OCI-LY3 (cell line): ENCODE measurements at regions not wholly inside any gene's neighbourhood (a gene's known extent, or its start where the extent isn't known, plus 50 kb on each side); places are given as distances from the start of the nearest gene placed in this dataset.
"Not testable (repeated sequence)": the region's sequence is repeated elsewhere in the genome, so short reads cannot be mapped to it uniquely, and the experiment has no call there.

Source experiments
- H2AFZ ChIP-seq: fragments of 200-600, 300-600 bp; shearing (Covaris generic); 2 replicates; pipeline ENCODE4 v1.6.0; 2014; ENCODE audit warnings: antibody characterized with exemption, low read depth, low read length
- H3K27ac ChIP-seq: fragments of 200-600, 300-600 bp; sonication (generic); 2 replicates; pipeline ENCODE4 v1.5.1; 2014; ENCODE audit warnings: mild to moderate bottlenecking, low read length, moderate library complexity, mixed read lengths
- H3K27me3 ChIP-seq: fragments of 200-600, 300-600 bp; sonication (generic); 2 replicates; pipeline ENCODE4 v1.6.1; 2014; ENCODE audit warnings: low read depth, low read length, mixed read lengths
- H3K36me3 ChIP-seq: fragments of 200-600, 300-600 bp; sonication (generic); replicated peaks from 2 replicates; pipeline ENCODE3; 2014; ENCODE audit warnings: low read depth, low read length, mixed read lengths
- H3K4me1 ChIP-seq: fragments of 300-600, 200-600 bp; sonication (generic); 2 replicates; pipeline ENCODE4 v1.6.1; 2014; ENCODE audit warnings: low read length, mixed read lengths
- H3K4me2 ChIP-seq: fragments of 200-600, 300-600 bp; sonication (generic); 2 replicates; pipeline ENCODE4 v1.6.1; 2014; ENCODE audit warnings: low read length, mixed read lengths
- H3K4me3 ChIP-seq: fragments of 300-600, 200-600 bp; sonication (generic); 2 replicates; pipeline ENCODE4 v1.5.1; 2014; ENCODE audit warnings: antibody characterized with exemption, mild to moderate bottlenecking, low read length, moderate library complexity
- H3K79me2 ChIP-seq: fragments of 300-600, 200-600 bp; shearing (Covaris generic); 2 replicates; pipeline ENCODE4 v1.6.1; 2014; ENCODE audit warnings: mild to moderate bottlenecking, low read length, mixed read lengths
- H3K9ac ChIP-seq: fragments of 300-600, 200-600 bp; shearing (Covaris generic); 2 replicates; pipeline ENCODE4 v1.6.0; 2014; ENCODE audit warnings: mild to moderate bottlenecking, low read length, moderate library complexity
- H3K9me3 ChIP-seq: fragments of 200-600, 300-600 bp; shearing (Covaris generic); 2 replicates; pipeline ENCODE4 v1.6.1; 2014; ENCODE audit warnings: low read length, mixed read lengths; ENCODE audit not compliant: insufficient read depth
- H4K20me1 ChIP-seq: fragments of 200-600, 300-600 bp; sonication (generic); 2 replicates; pipeline ENCODE4 v1.6.1; 2016; ENCODE audit warnings: low read length, mixed read lengths; ENCODE audit not compliant: insufficient read depth
- EZH2phosphoT487 ChIP-seq: fragments of 200-600 bp; shearing (Covaris generic); IDR thresholded peaks from 2 replicates; pipeline ENCODE4 v1.6.1; 2018; ENCODE audit warnings: antibody characterized with exemption, mixed run types, low read depth
- TF ChIP-seq, protein P1 (sequence below): fragments of 200-600, 300-600 bp; sonication (generic); IDR thresholded peaks from 2 replicates; pipeline ENCODE4 v1.5.1; 2014; ENCODE audit warnings: antibody characterized with exemption, low read length, low read depth

GRCh38 chr2:57491213-57491612, 555.4 kb upstream of the VRK2 start:
- no peaks in the 10 kb centered on the region for H4K20me1 ChIP-seq
- H3K4me3 ChIP-seq: no peak overlapping the region
- H3K4me2 ChIP-seq: no peak overlapping the region
- no peak for TF ChIP-seq EZH2phosphoT487
- TF ChIP-seq, protein P1, sequence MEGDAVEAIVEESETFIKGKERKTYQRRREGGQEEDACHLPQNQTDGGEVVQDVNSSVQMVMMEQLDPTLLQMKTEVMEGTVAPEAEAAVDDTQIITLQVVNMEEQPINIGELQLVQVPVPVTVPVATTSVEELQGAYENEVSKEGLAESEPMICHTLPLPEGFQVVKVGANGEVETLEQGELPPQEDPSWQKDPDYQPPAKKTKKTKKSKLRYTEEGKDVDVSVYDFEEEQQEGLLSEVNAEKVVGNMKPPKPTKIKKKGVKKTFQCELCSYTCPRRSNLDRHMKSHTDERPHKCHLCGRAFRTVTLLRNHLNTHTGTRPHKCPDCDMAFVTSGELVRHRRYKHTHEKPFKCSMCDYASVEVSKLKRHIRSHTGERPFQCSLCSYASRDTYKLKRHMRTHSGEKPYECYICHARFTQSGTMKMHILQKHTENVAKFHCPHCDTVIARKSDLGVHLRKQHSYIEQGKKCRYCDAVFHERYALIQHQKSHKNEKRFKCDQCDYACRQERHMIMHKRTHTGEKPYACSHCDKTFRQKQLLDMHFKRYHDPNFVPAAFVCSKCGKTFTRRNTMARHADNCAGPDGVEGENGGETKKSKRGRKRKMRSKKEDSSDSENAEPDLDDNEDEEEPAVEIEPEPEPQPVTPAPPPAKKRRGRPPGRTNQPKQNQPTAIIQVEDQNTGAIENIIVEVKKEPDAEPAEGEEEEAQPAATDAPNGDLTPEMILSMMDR: no peak
- no peaks in the 10 kb centered on the region for H3K27me3 ChIP-seq
- H3K36me3 ChIP-seq: no peaks in the 10 kb centered on the region
- H3K9me3 ChIP-seq: no peaks in the 10 kb centered on the region
- no peak overlapping the region for H3K9ac ChIP-seq
- no peaks in the 10 kb centered on the region for H3K79me2 ChIP-seq
- H3K4me1 ChIP-seq: no peaks in the 10 kb centered on the region
- H2AFZ ChIP-seq: no peak overlapping the region
- no peak overlapping the region for H3K27ac ChIP-seq

DNA sequence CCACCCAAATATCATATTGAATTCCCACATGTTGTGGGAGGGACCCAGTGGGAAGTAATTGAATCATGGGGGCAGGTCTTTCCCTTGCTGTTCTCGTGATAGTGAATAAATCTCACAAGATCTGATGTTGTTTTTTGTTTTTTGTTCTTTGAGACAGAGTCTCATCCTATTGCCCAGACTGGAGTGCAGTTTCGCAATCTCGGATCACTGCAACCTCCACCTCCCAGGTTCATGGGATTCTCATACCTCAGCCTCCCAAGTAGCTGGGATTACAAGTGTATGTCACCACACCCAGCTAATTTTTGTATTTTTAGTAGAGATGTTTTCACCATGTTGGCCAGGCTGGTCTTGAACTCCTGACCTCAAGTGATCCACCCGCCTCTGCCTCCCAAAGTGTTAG, 552.6 kb upstream of the VRK2 start:
- not testable (repeated sequence) for H3K4me2 ChIP-seq, H4K20me1 ChIP-seq, H3K4me3 ChIP-seq, H3K9me3 ChIP-seq, H3K79me2 ChIP-seq, H3K27me3 ChIP-seq, H3K36me3 ChIP-seq, H3K9ac ChIP-seq, H3K27ac ChIP-seq, H2AFZ ChIP-seq
- H3K4me1 ChIP-seq: peaks cover 17% of the 10 kb centered on the region

- H3K36me3 ChIP-seq: no peaks in the 10 kb centered on the region
- peak overlapping the region; percentile 36 for H3K9ac ChIP-seq
- TF ChIP-seq, protein P1: peak; percentile 96
- no peak for TF ChIP-seq EZH2phosphoT487
- peak overlapping the region; percentile 70 for H3K4me2 ChIP-seq
- peak overlapping the region; percentile 86 for H2AFZ ChIP-seq
- peak overlapping the region; percentile 66 for H3K4me3 ChIP-seq
- peaks cover 21% of the 10 kb centered on the region for H3K4me1 ChIP-seq
- no peaks in the 10 kb centered on the region for H4K20me1 ChIP-seq
- no peaks in the 10 kb centered on the region for H3K9me3 ChIP-seq
- no peaks in the 10 kb centered on the region for H3K79me2 ChIP-seq
- H3K27me3 ChIP-seq: no peaks in the 10 kb centered on the region
- no peak overlapping the region for H3K27ac ChIP-seq
Measured at GRCh38 chr2:57497489-57498096, 549.0 kb upstream of the VRK2 start.

- Histone ChIP-seq H3K4me2 (no peak overlapping the region), H3K9ac (no peak overlapping the region), H3K9me3 (no peaks in the 10 kb centered on the region), H3K4me3 (no peak overlapping the region), H3K27ac (no peak overlapping the region), H3K36me3 (no peaks in the 10 kb centered on the region), H2AFZ (no peak overlapping the region), H4K20me1 (no peaks in the 10 kb centered on the region), H3K79me2 (no peaks in the 10 kb centered on the region), H3K4me1 (no peaks in the 10 kb centered on the region), H3K27me3 (no peaks in the 10 kb centered on the region)
- TF ChIP-seq, protein P1: no peak
- no peak for TF ChIP-seq EZH2phosphoT487
Measured at GRCh38 chr2:57504787-57505186, 541.8 kb upstream of the VRK2 start.
